SK-N-SH treated with all-trans-retinoic acid at 6 μM for 48 hours (cell line): ENCODE measurements at regions not wholly inside any gene's neighbourhood (a gene's known extent, or its start where the extent isn't known, plus 50 kb on each side); places are given as distances from the start of the nearest gene placed in this dataset.

Source experiments
- ATAC-seq: fragments of 200-7000 bp; cut with Tn5 transposase; 3 replicates; pipeline ENCODE4 v1.9.1; 2020; ENCODE audit warnings: mild to moderate bottlenecking, moderate library complexity
- ARNTL ChIP-seq: fragments of 450-650 bp; formaldehyde crosslinking; IDR thresholded peaks from 2 replicates; pipeline ENCODE4 v1.5.0; 2020; ENCODE audit warnings: low read depth, mild to moderate bottlenecking, moderate library complexity, borderline replicate concordance
- BACH2 ChIP-seq: fragments of 250-450 bp; sonication (Bioruptor Pico); IDR thresholded peaks from 2 replicates; pipeline ENCODE4 v1.9.0; 2021; ENCODE audit warnings: mild to moderate bottlenecking, borderline replicate concordance
- CSDC2 ChIP-seq: fragments of 250-450 bp; sonication (Bioruptor Pico); IDR thresholded peaks from 2 replicates; pipeline ENCODE4 v1.5.0; 2020; ENCODE audit warnings: mild to moderate bottlenecking, moderate library complexity
- ESRRG ChIP-seq: fragments of 250-450 bp; sonication (Bioruptor Pico); IDR thresholded peaks from 2 replicates; pipeline ENCODE4 v1.6.1; 2021; ENCODE audit warnings: mild to moderate bottlenecking
- GLIS3 ChIP-seq: fragments of 250-450 bp; sonication (Bioruptor Pico); IDR thresholded peaks from 2 replicates; pipeline ENCODE4 v1.5.0; 2020; ENCODE audit warnings: mild to moderate bottlenecking, moderate library complexity
- ISL1 ChIP-seq: fragments of 250-450 bp; sonication (Bioruptor Pico); IDR thresholded peaks from 2 replicates; pipeline ENCODE4 v2.1.2; 2022; ENCODE audit warnings: mild to moderate bottlenecking, moderate library complexity
- OSR1 ChIP-seq: fragments of 250-450 bp; sonication (Bioruptor Pico); IDR thresholded peaks from 2 replicates; pipeline ENCODE4 v1.8.0; 2022; ENCODE audit warnings: moderate library complexity, mild to moderate bottlenecking, inconsistent platforms
- PPARA ChIP-seq: fragments of 250-450 bp; sonication (Bioruptor Pico); IDR thresholded peaks from 2 replicates; pipeline ENCODE4 v1.5.0; 2020; ENCODE audit warnings: mild to moderate bottlenecking, borderline replicate concordance
- RARB ChIP-seq: fragments of 250-450 bp; sonication (Bioruptor Pico); IDR thresholded peaks from 2 replicates; pipeline ENCODE4 v1.8.0; 2021; ENCODE audit warnings: mild to moderate bottlenecking, moderate library complexity
- SNAI2 ChIP-seq: fragments of 250-450 bp; sonication (Bioruptor Pico); IDR thresholded peaks from 2 replicates; pipeline ENCODE4 v1.5.0; 2020; ENCODE audit warnings: mild to moderate bottlenecking, moderate library complexity
- TCF4 ChIP-seq: fragments of 250-450 bp; sonication (Bioruptor Pico); IDR thresholded peaks from 2 replicates; pipeline ENCODE4 v1.8.0; 2021; ENCODE audit warnings: mild to moderate bottlenecking, moderate library complexity, borderline replicate concordance
- TOX ChIP-seq: fragments of 250-450 bp; sonication (Bioruptor Pico); IDR thresholded peaks from 2 replicates; pipeline ENCODE4 v1.8.0; 2021; ENCODE audit warnings: mild to moderate bottlenecking, moderate library complexity, borderline replicate concordance
- ZC3H10 ChIP-seq: fragments of 250-450 bp; sonication (Bioruptor Pico); IDR thresholded peaks from 2 replicates; pipeline ENCODE4 v1.5.1; 2021; ENCODE audit warnings: mild to moderate bottlenecking, moderate library complexity
- ZFP3 ChIP-seq: fragments of 250-450 bp; sonication (Bioruptor Pico); IDR thresholded peaks from 2 replicates; pipeline ENCODE4 v1.5.0; 2020; ENCODE audit warnings: mild to moderate bottlenecking, moderate library complexity
- ZFP30 ChIP-seq: fragments of 450-650 bp; formaldehyde crosslinking; IDR thresholded peaks from 2 replicates; pipeline ENCODE4 v1.5.0; 2022; ENCODE audit warnings: mild to moderate bottlenecking, moderate library complexity
- ZNF565 ChIP-seq: fragments of 450-650 bp; formaldehyde crosslinking; conservative IDR thresholded peaks from 2 replicates; pipeline ENCODE4 v1.5.0; 2020; ENCODE audit warnings: low read depth, mild to moderate bottlenecking, moderate library complexity
- ZNF70 ChIP-seq: fragments of 450-650 bp; formaldehyde crosslinking; IDR thresholded peaks from 2 replicates; pipeline ENCODE4 v1.5.0; 2020; ENCODE audit warnings: mild to moderate bottlenecking, moderate library complexity
- ZNF8 ChIP-seq: fragments of 450-650 bp; formaldehyde crosslinking; IDR thresholded peaks from 2 replicates; pipeline ENCODE4 v1.5.0; 2020; ENCODE audit warnings: mild to moderate bottlenecking, moderate library complexity
- TF ChIP-seq, protein P1 (sequence below): fragments of 250-450 bp; sonication (Bioruptor Pico); IDR thresholded peaks from 2 replicates; pipeline ENCODE4 v1.8.0; 2021; ENCODE audit warnings: low read depth, mild to moderate bottlenecking, moderate library complexity, borderline replicate concordance
- TF ChIP-seq, protein P2 (sequence below): fragments of 250-450 bp; sonication (Bioruptor Pico); IDR thresholded peaks from 2 replicates; pipeline ENCODE4 v1.5.1; 2021; ENCODE audit warnings: mild to moderate bottlenecking, moderate library complexity
- TF ChIP-seq, protein P3 (sequence below): fragments of 250-450 bp; sonication (Bioruptor Pico); IDR thresholded peaks from 2 replicates; pipeline ENCODE4 v1.8.0; 2020; ENCODE audit warnings: mild to moderate bottlenecking, moderate library complexity, borderline replicate concordance
- TF ChIP-seq, protein P4 (sequence below): fragments of 250-450 bp; sonication (Bioruptor Pico); IDR thresholded peaks from 2 replicates; pipeline ENCODE4 v1.5.1; 2020; ENCODE audit warnings: low read depth, mild to moderate bottlenecking, moderate library complexity

DNA sequence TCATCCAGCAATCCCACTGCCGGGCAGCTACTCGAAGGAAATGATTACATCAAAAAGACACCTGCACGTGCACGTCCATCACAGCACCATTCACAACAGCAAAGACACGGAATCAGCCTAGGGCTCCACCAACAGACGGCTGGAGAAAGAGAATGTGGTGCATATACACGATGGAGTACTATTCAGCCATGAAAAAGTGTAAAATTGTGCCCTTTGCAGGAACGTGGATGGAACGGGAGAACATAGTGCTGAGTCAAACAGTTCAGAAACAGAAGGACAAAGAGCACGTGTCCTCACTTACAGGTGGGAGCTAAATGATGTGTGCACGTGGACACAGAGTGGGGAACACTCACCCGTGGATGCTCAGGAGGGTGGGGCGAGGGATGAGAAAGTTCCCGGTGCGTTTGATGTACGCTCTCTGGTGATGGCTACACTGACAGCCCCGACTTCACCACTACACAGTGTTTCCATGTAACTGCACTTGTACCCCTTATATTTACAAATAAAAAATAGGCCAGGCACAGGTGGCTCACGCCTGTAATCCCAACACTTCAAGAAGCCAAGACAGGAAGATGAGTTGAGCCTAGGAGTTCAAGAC, 92.0 kb downstream of the PDGFA start:
- TF ChIP-seq ESRRG (CRISPR knock-in tag): no peak
- no peak for ATAC-seq

DNA sequence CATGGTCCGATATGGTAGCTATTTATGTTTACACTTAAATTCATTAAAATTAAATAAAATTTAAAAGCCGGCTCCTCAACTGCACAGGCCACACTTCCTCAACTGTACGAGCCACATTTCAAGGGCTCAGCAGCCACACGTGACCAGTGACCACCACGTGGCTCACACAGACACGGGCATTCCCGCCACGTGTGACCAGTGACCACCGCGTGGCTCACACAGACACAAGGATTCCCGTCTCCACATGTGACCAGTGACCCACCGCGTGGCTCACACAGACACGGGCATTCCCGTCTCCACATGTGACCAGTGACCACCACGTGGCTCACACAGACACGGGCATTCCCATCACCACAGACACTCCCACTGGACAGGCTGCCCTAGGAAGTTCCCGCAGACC, 91.3 kb downstream of the PDGFA start:
- TF ChIP-seq OSR1 (CRISPR knock-in tag) (no peak), SNAI2 (CRISPR knock-in tag) (no peak), ZNF70 (no peak), GLIS3 (CRISPR knock-in tag) (no peak), ZFP30 (CRISPR knock-in tag) (no peak), ZFP3 (no peak), TCF4 (no peak), TOX (CRISPR knock-in tag) (no peak), ZC3H10 (no peak), ZNF565 (CRISPR knock-in tag) (no peak), CSDC2 (CRISPR knock-in tag) (no peak)
- TF ChIP-seq, protein P1, sequence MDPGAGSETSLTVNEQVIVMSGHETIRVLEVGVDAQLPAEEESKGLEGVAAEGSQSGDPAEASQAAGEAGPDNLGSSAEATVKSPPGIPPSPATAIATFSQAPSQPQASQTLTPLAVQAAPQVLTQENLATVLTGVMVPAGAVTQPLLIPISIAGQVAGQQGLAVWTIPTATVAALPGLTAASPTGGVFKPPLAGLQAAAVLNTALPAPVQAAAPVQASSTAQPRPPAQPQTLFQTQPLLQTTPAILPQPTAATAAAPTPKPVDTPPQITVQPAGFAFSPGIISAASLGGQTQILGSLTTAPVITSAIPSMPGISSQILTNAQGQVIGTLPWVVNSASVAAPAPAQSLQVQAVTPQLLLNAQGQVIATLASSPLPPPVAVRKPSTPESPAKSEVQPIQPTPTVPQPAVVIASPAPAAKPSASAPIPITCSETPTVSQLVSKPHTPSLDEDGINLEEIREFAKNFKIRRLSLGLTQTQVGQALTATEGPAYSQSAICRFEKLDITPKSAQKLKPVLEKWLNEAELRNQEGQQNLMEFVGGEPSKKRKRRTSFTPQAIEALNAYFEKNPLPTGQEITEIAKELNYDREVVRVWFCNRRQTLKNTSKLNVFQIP (CRISPR knock-in tag): no peak
- TF ChIP-seq, protein P2, sequence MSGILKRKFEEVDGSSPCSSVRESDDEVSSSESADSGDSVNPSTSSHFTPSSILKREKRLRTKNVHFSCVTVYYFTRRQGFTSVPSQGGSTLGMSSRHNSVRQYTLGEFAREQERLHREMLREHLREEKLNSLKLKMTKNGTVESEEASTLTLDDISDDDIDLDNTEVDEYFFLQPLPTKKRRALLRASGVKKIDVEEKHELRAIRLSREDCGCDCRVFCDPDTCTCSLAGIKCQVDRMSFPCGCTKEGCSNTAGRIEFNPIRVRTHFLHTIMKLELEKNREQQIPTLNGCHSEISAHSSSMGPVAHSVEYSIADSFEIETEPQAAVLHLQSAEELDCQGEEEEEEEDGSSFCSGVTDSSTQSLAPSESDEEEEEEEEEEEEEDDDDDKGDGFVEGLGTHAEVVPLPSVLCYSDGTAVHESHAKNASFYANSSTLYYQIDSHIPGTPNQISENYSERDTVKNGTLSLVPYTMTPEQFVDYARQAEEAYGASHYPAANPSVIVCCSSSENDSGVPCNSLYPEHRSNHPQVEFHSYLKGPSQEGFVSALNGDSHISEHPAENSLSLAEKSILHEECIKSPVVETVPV (CRISPR knock-in tag): no peak
- TF ChIP-seq, all 23 proteins: peak for 0

DNA sequence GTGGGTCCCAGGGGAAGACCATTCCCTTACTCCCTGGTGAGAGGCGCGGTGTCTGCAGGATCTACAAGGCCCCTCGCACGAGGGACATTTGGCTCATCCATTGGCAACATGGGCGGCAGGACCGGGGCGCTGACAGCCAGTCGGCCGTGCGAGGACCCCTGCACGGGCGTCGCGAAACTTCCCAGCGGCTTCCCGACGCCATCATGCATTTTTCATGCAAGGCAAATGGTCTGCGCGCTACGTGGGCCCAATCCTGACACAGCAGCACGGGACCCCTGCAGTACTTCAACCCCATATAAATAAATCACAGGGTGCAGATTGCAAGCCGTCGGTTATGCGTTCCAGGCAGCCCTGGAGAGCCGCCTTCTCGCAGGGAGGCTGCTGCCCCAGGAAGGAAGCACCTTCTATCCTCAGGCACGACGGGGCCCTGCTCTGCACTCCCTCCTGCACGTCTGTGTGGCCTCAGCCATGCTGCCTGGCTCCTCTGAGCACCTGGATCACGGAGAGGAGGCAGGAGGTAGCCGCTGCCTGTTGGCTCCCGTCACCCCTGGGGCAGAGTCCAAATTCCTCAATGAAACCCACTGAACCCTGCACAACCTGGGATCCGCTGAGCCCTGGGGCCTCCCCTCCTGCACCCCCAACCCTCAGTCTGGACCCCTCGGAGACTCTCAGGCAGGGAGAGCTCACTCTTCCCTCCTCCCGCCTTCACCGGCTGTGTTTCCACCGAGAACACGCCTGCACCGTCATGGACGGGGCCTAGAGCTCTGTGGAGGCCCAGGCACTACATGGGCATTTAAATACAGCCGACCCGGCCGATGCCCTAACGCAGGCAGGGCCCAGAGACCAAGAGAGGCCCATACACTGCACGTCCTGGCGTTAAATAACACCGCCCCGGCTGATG, 90.5 kb downstream of the PDGFA start:
- TF ChIP-seq, protein P3, sequence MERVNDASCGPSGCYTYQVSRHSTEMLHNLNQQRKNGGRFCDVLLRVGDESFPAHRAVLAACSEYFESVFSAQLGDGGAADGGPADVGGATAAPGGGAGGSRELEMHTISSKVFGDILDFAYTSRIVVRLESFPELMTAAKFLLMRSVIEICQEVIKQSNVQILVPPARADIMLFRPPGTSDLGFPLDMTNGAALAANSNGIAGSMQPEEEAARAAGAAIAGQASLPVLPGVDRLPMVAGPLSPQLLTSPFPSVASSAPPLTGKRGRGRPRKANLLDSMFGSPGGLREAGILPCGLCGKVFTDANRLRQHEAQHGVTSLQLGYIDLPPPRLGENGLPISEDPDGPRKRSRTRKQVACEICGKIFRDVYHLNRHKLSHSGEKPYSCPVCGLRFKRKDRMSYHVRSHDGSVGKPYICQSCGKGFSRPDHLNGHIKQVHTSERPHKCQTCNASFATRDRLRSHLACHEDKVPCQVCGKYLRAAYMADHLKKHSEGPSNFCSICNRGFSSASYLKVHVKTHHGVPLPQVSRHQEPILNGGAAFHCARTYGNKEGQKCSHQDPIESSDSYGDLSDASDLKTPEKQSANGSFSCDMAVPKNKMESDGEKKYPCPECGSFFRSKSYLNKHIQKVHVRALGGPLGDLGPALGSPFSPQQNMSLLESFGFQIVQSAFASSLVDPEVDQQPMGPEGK (CRISPR knock-in tag): no peak
- TF ChIP-seq ZFP3: no peak
- no peak for TF ChIP-seq ESRRG (CRISPR knock-in tag)
- TF ChIP-seq BACH2 (CRISPR knock-in tag): no peak
- no peak for TF ChIP-seq TCF4
- TF ChIP-seq TOX (CRISPR knock-in tag): no peak
- no peak for TF ChIP-seq ZNF70
- TF ChIP-seq ZC3H10: no peak
- no peak for TF ChIP-seq ISL1
- TF ChIP-seq, protein P4, sequence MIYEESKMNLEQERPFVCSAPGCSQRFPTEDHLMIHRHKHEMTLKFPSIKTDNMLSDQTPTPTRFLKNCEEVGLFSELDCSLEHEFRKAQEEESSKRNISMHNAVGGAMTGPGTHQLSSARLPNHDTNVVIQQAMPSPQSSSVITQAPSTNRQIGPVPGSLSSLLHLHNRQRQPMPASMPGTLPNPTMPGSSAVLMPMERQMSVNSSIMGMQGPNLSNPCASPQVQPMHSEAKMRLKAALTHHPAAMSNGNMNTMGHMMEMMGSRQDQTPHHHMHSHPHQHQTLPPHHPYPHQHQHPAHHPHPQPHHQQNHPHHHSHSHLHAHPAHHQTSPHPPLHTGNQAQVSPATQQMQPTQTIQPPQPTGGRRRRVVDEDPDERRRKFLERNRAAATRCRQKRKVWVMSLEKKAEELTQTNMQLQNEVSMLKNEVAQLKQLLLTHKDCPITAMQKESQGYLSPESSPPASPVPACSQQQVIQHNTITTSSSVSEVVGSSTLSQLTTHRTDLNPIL (CRISPR knock-in tag): no peak
- TF ChIP-seq GLIS3 (CRISPR knock-in tag): no peak
- TF ChIP-seq CSDC2 (CRISPR knock-in tag): no peak
- TF ChIP-seq ZNF8 (CRISPR knock-in tag): no peak
- TF ChIP-seq ZFP30 (CRISPR knock-in tag): no peak
- TF ChIP-seq, protein P1 (CRISPR knock-in tag): no peak
- no peak for TF ChIP-seq PPARA (CRISPR knock-in tag)
- no peak for TF ChIP-seq RARB (CRISPR knock-in tag)
- no peak for TF ChIP-seq ARNTL (CRISPR knock-in tag)
- no peak for TF ChIP-seq ZNF565 (CRISPR knock-in tag)
- TF ChIP-seq, all 23 proteins: peak for 0

More for the DNA sequence above, 91.3 kb downstream of the PDGFA start:
- ATAC-seq: no peak

More for the DNA sequence above, 90.5 kb downstream of the PDGFA start:
- ATAC-seq: no peak
